DMS53 treated with DMSO at 0.1 percent for 48 hours (cell line): ENCODE measurements at regions not wholly inside any gene's neighbourhood (a gene's known extent, or its start where the extent isn't known, plus 50 kb on each side); places are given as distances from the start of the nearest gene placed in this dataset.

ENCODE experiments used
- DNase-seq: peaks from one replicate; lab custom pipeline; 2025; ENCODE audit not compliant: unreplicated experiment; lab: John Stamatoyannopoulos, UW

GRCh38 chr13:107222597-107222996 lies 654.7 kb upstream of the ARGLU1 start:
- DNase-seq = no peak

GRCh38 chr13:107220245-107220644 lies 652.3 kb upstream of the ARGLU1 start:
- DNase-seq = no peak

- peak; percentile 27 for DNase-seq
Observed at GRCh38 chr13:107217251-107217650, 649.3 kb upstream of the ARGLU1 start.

GRCh38 chr13:107216046-107216755 lies 648.3 kb upstream of the ARGLU1 start:
- no peak for DNase-seq

- peak; percentile 74 for DNase-seq
Observed at GRCh38 chr13:107211073-107211472, 643.1 kb upstream of the ARGLU1 start.

GRCh38 chr13:107210723-107211030 lies 642.7 kb upstream of the ARGLU1 start:
- DNase-seq = peak; percentile 70

- DNase-seq = peak; percentile 25
Observed at GRCh38 chr13:107209824-107210722, 642.1 kb upstream of the ARGLU1 start.

GRCh38 chr13:107208889-107209288 lies 641.0 kb upstream of the ARGLU1 start:
- no peak for DNase-seq

- DNase-seq = peak; percentile 20
Observed at GRCh38 chr13:107205318-107206104, 637.6 kb upstream of the ARGLU1 start.

GRCh38 chr13:107203146-107203847 lies 635.4 kb upstream of the ARGLU1 start:
- no peak for DNase-seq

- DNase-seq = no peak
Observed at GRCh38 chr13:107202371-107203023, 634.6 kb upstream of the ARGLU1 start.

GRCh38 chr13:107200491-107200890 lies 632.6 kb upstream of the ARGLU1 start:
- no peak for DNase-seq

- peak; percentile 67 for DNase-seq
Observed at GRCh38 chr13:107192289-107192688, 624.4 kb upstream of the ARGLU1 start.

- DNase-seq = no peak
Observed at GRCh38 chr13:107190065-107190464, 622.1 kb upstream of the ARGLU1 start.

- no peak for DNase-seq
Observed at GRCh38 chr13:107185889-107186288, 618.0 kb upstream of the ARGLU1 start.

GRCh38 chr13:107170270-107170931 lies 602.5 kb upstream of the ARGLU1 start:
- DNase-seq = peak; percentile 49

GRCh38 chr13:107157271-107157670 lies 589.3 kb upstream of the ARGLU1 start:
- DNase-seq = no peak

GRCh38 chr13:107144432-107144831 lies 576.5 kb upstream of the ARGLU1 start:
- DNase-seq = no peak

- no peak for DNase-seq
Observed at GRCh38 chr13:107141767-107142166, 573.8 kb upstream of the ARGLU1 start.

GRCh38 chr13:107139006-107139405 lies 571.1 kb upstream of the ARGLU1 start:
- no peak for DNase-seq
